GM23338 (cell line): ENCODE measurements at regions not wholly inside any gene's neighbourhood (a gene's known extent, or its start where the extent isn't known, plus 50 kb on each side); places are given as distances from the start of the nearest gene placed in this dataset.

Experiments used
- ATAC-seq: fragments of 200-7000 bp; cut with Tn5 transposase; 3 replicates; pipeline ENCODE4 v1.9.1; 2020
- DNase-seq: peaks from one replicate; pipeline ENCODE4 v3.0.0-alpha.2; 2015; ENCODE audit warnings: low spot score
- H2AFZ ChIP-seq: fragments of 200-600 bp; sonication (generic); 2 replicates; pipeline ENCODE4 v1.8.0; 2016; ENCODE audit warnings: antibody characterized with exemption, mild to moderate bottlenecking, moderate library complexity
- H3F3A ChIP-seq: fragments of 200-600 bp; sonication (generic); replicated peaks from 2 replicates; pipeline ENCODE4 v1.8.0; 2017; ENCODE audit warnings: antibody characterized with exemption, mixed run types, low read depth
- H3K27ac ChIP-seq: fragments of 200-600 bp; sonication (generic); 2 replicates; pipeline ENCODE4 v1.6.1; 2016; ENCODE audit warnings: low read depth
- H3K27me3 ChIP-seq: fragments of 200-600 bp; sonication (generic); 2 replicates; pipeline ENCODE4 v1.8.0; 2016; ENCODE audit warnings: mild to moderate bottlenecking, mixed run types, moderate library complexity; ENCODE audit not compliant: insufficient read depth
- H3K36me3 ChIP-seq: fragments of 200-600 bp; sonication (generic); 2 replicates; pipeline ENCODE4 v1.8.0; 2016; ENCODE audit warnings: mild to moderate bottlenecking; ENCODE audit not compliant: insufficient read depth
- H3K4me1 ChIP-seq: fragments of 200-600 bp; sonication (generic); 2 replicates; pipeline ENCODE4 v1.8.0; 2016; ENCODE audit warnings: mild to moderate bottlenecking, moderate library complexity; ENCODE audit not compliant: insufficient read depth
- H3K4me2 ChIP-seq: fragments of 200-600 bp; sonication (generic); 2 replicates; pipeline ENCODE4 v1.7.1; 2017; ENCODE audit warnings: mixed run types
- H3K4me3 ChIP-seq: fragments of 200-600 bp; sonication (generic); 2 replicates; pipeline ENCODE4 v1.6.1; 2016; ENCODE audit warnings: mixed run types
- H3K79me2 ChIP-seq: fragments of 200-600 bp; sonication (generic); replicated peaks from 2 replicates; pipeline ENCODE4 v1.8.0; 2017; ENCODE audit warnings: mild to moderate bottlenecking; ENCODE audit not compliant: insufficient read depth
- H3K9me2 ChIP-seq: fragments of 200-600 bp; sonication (generic); 2 replicates; pipeline ENCODE4 v1.8.0; 2017; ENCODE audit not compliant: insufficient read depth
- H4K20me1 ChIP-seq: fragments of 200-600 bp; sonication (generic); replicated peaks from 2 replicates; pipeline ENCODE4 v1.8.0; 2017; ENCODE audit warnings: mild to moderate bottlenecking; ENCODE audit not compliant: insufficient read depth
- H3K27ac Mint-ChIP-seq: 2 replicates; pipeline ENCODE4 v1.8.0; 2020; ENCODE audit warnings: inconsistent platforms, mild to moderate bottlenecking, moderate library complexity, mixed read lengths
- H3K27me3 Mint-ChIP-seq: 3 replicates; pipeline ENCODE4 v1.8.0; 2022; ENCODE audit warnings: low read depth, mild to moderate bottlenecking, moderate library complexity, mixed read lengths, inconsistent platforms; ENCODE audit not compliant: insufficient read depth, poor library complexity
- H3K36me3 Mint-ChIP-seq: 3 replicates; pipeline ENCODE4 v1.8.0; 2021; ENCODE audit warnings: low read depth, mild to moderate bottlenecking, inconsistent platforms, moderate library complexity, mixed read lengths
- H3K4me1 Mint-ChIP-seq: 3 replicates; pipeline ENCODE4 v1.8.0; 2020; ENCODE audit warnings: mild to moderate bottlenecking, inconsistent platforms, mixed read lengths
- H3K4me3 Mint-ChIP-seq: 3 replicates; pipeline ENCODE4 v1.8.0; 2021; ENCODE audit warnings: moderate library complexity, mild to moderate bottlenecking, inconsistent platforms, mixed read lengths
- H3K9me3 Mint-ChIP-seq: 3 replicates; pipeline ENCODE4 v1.8.0; 2020; ENCODE audit warnings: moderate library complexity, mild to moderate bottlenecking, inconsistent platforms, mixed read lengths
- ETS1 ChIP-seq: IDR thresholded peaks from 2 replicates; pipeline ENCODE4 v1.6.1; 2016; ENCODE audit warnings: antibody characterized with exemption
- EZH2 ChIP-seq: fragments of 200-600 bp; sonication (generic); IDR thresholded peaks from one replicate; pipeline ENCODE4 v1.8.0; 2017; ENCODE audit warnings: antibody characterized with exemption, mild to moderate bottlenecking, low read depth; ENCODE audit not compliant: unreplicated experiment
- EZH2phosphoT487 ChIP-seq: fragments of 200-600 bp; sonication (generic); IDR thresholded peaks from one replicate; pipeline ENCODE4 v1.8.1; 2018; ENCODE audit warnings: antibody characterized with exemption; ENCODE audit not compliant: unreplicated experiment
- JUNB ChIP-seq: IDR thresholded peaks from one replicate; pipeline ENCODE4 v1.6.1; 2016; ENCODE audit warnings: antibody characterized with exemption; ENCODE audit not compliant: unreplicated experiment
- NANOG ChIP-seq: IDR thresholded peaks from 2 replicates; pipeline ENCODE4 v1.6.1; 2016; ENCODE audit warnings: antibody characterized with exemption, borderline replicate concordance
- POLR2AphosphoS5 ChIP-seq: IDR thresholded peaks from 2 replicates; pipeline ENCODE4 v1.6.1; 2016; ENCODE audit warnings: antibody characterized with exemption, low read depth
- REST ChIP-seq: IDR thresholded peaks from one replicate; pipeline ENCODE4 v1.6.1; 2018; ENCODE audit warnings: antibody characterized with exemption; ENCODE audit not compliant: unreplicated experiment
- ZNF114 ChIP-seq: fragments of 250-450 bp; sonication (Bioruptor Pico); IDR thresholded peaks from 2 replicates; pipeline ENCODE4 v1.5.0; 2020; ENCODE audit warnings: mild to moderate bottlenecking, moderate library complexity
- ZNF462 ChIP-seq: fragments of 250-450 bp; sonication (Bioruptor Pico); IDR thresholded peaks from 2 replicates; pipeline ENCODE4 v1.5.0; 2020; ENCODE audit warnings: mild to moderate bottlenecking, moderate library complexity
- TF ChIP-seq, protein P1 (sequence below), 2 experiments: fragments of 200-600 bp in 1 of 2; sonication (generic) in 1 of 2; conservative IDR thresholded peaks; 2 replicates each; pipeline versions ENCODE4 v1.5.1 to v1.6.1; 2016 to 2017; ENCODE audit warnings: antibody characterized with exemption in 2 of 2, low read depth in 2 of 2, mild to moderate bottlenecking in 2 of 2, moderate library complexity in 1 of 2

- no peak overlapping the region for H3K4me2 ChIP-seq
- no peak for ATAC-seq
- H3K4me3 ChIP-seq, result no peak overlapping the region
- no peaks in the 10 kb centered on the region for H3F3A ChIP-seq
- no peaks in the 10 kb centered on the region for H3K36me3 ChIP-seq
- no peak for DNase-seq
- TF ChIP-seq JUNB (no peak), ZNF462 (CRISPR knock-in tag) (no peak), EZH2phosphoT487 (no peak), ETS1 (no peak), POLR2AphosphoS5 (no peak), ZNF114 (no peak), NANOG (no peak), REST (no peak), EZH2 (no peak)
- TF ChIP-seq, protein P1, sequence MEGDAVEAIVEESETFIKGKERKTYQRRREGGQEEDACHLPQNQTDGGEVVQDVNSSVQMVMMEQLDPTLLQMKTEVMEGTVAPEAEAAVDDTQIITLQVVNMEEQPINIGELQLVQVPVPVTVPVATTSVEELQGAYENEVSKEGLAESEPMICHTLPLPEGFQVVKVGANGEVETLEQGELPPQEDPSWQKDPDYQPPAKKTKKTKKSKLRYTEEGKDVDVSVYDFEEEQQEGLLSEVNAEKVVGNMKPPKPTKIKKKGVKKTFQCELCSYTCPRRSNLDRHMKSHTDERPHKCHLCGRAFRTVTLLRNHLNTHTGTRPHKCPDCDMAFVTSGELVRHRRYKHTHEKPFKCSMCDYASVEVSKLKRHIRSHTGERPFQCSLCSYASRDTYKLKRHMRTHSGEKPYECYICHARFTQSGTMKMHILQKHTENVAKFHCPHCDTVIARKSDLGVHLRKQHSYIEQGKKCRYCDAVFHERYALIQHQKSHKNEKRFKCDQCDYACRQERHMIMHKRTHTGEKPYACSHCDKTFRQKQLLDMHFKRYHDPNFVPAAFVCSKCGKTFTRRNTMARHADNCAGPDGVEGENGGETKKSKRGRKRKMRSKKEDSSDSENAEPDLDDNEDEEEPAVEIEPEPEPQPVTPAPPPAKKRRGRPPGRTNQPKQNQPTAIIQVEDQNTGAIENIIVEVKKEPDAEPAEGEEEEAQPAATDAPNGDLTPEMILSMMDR (conservative IDR thresholded peaks at IDR 0.05; ENCODE audit: low read depth in 2 of 2), result no peak
- H4K20me1 ChIP-seq, result no peaks in the 10 kb centered on the region
- H3K36me3 Mint-ChIP-seq, result no peaks in the 10 kb centered on the region; the same call in 2 of the 3 replicates
- H3K79me2 ChIP-seq, result no peaks in the 10 kb centered on the region
- no peak overlapping the region for H2AFZ ChIP-seq
- H3K9me2 ChIP-seq, result no peaks in the 10 kb centered on the region
- peaks cover 7% of the 10 kb centered on the region for H3K27me3 ChIP-seq
- H3K4me3 Mint-ChIP-seq, result no peak overlapping the region
- peaks cover 2% of the 10 kb centered on the region; the same call in 1 of the 3 replicates for H3K4me1 Mint-ChIP-seq
- H3K9me3 Mint-ChIP-seq, result peaks cover 7% of the 10 kb centered on the region; the same call in 2 of the 3 replicates
- H3K27ac ChIP-seq, result no peak overlapping the region
- H3K27me3 Mint-ChIP-seq, result peaks cover 23% of the 10 kb centered on the region
- H3K4me1 ChIP-seq, result no peaks in the 10 kb centered on the region
- H3K27ac Mint-ChIP-seq, result no peak overlapping the region
These were observed 116.8 kb upstream of the NKX1-1 start for GRCh38 chr4:1523033-1523432.
